Neuron (in vitro differentiated cells): ENCODE measurements at regions not wholly inside any gene's neighbourhood (a gene's known extent, or its start where the extent isn't known, plus 50 kb on each side); places are given as distances from the start of the nearest gene placed in this dataset.
"Not testable (repeated sequence)": the region's sequence is repeated elsewhere in the genome, so short reads cannot be mapped to it uniquely, and the experiment has no call there.

Source experiments
- H2AFZ ChIP-seq: one replicate; pipeline ENCODE4 v1.6.1; 2013; ENCODE audit warnings: low read depth, mild to moderate bottlenecking, inconsistent platforms, low read length, moderate library complexity
- H3K27me3 ChIP-seq: one replicate; pipeline ENCODE4 v1.6.1; 2013; ENCODE audit warnings: low read length; ENCODE audit not compliant: insufficient read depth
- H3K36me3 ChIP-seq: one replicate; pipeline ENCODE4 v1.6.1; 2013; ENCODE audit warnings: low read length; ENCODE audit not compliant: insufficient read depth
- H3K4me1 ChIP-seq: one replicate; pipeline ENCODE4 v1.6.1; 2013; ENCODE audit warnings: low read length; ENCODE audit not compliant: insufficient read depth
- H3K4me3 ChIP-seq: 2 replicates; pipeline ENCODE4 v1.5.1; 2013; ENCODE audit warnings: mild to moderate bottlenecking, low read length, moderate library complexity
- H3K9me3 ChIP-seq: one replicate; pipeline ENCODE4 v1.6.1; 2013; ENCODE audit warnings: low read length

DNA sequence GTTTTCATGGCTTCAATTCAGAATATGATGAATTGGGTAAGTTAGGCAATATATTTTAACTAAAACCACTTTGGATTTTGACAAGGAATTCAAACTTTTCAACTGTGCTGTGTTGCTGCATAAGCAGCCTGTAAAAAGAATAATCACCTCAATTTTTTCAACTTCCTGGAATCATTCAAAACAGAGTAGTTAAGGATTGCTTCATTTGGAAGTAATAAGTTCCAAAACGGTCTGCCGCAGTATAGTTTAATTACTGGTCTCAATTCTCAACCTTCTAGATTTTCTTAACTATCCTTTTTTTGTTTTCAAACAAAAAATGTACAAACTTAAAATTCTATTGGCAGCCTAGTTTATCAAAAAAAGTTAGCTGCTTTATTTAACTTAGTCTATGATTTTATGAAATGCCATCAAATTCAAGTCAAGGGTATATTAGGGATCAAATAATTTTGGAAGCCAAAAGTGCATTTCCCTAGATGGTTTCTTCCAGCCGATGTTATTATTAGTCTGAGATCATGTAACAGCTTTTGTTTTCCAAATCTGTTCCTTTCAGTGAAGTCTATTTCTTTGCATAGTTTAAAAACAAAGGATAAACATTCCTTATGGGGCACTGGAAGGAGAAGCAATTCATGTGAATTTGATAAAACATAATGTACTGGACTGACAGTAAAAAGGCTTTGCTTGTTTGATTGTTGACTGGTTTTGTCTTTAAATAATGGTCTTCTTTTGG, 76.1 kb upstream of the ETAA1 start:
- Histone ChIP-seq H3K27me3 (no peaks in the 10 kb centered on the region), H3K4me1 (peaks cover 3% of the 10 kb centered on the region), H2AFZ (no peak overlapping the region), H3K9me3 (no peaks in the 10 kb centered on the region), H3K36me3 (no peaks in the 10 kb centered on the region), H3K4me3 (no peak overlapping the region)

DNA sequence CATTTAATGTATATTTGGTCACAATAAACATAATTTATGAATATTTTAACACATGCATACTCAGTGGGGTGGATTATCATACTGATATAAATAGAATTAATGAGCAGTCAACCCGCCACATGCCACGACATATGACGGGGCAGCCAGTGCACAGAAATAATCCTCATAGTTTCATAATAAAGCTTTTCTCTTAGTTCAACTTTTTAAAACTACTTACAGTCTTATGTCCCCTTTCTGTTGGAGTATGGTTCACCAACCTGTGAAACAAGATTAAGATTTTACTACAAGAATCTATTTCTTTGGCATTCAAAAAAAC, 75.6 kb upstream of the ETAA1 start:
- no peak overlapping the region for H2AFZ ChIP-seq

DNA sequence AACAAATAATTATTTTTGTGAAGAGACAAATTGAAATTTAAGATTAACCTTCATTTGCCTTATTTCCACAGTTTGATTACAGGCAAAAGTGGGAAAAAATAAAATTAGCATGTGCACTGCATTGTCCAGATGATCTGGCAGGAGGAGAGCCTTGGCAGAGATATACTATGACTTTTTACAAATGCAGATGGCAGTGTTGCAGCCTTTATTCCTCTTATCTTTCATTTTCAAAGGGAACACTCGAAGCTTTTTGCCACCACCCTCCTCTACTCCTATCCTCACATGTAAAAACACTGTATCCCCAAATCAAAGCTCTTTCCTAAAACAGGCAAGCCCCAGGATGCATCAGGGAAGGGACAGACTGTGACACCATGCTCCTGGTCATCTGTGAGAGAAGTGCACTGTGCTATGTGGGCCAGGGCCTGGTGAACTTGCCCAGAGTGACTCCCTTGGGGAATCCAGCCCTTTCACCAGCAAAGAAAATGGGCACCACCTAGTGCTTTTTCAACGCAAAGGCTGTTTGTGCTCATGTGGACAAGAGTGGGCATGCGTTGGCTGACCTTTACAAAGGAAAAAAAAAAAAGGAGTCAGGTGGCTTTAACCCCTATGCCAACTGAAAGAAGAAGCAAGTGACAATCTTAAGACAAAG, 74.7 kb upstream of the ETAA1 start:
- H2AFZ ChIP-seq, result no peak overlapping the region
- H3K4me1 ChIP-seq, result peaks cover 3% of the 10 kb centered on the region
- no peak overlapping the region for H3K4me3 ChIP-seq
- H3K27me3 ChIP-seq, result no peaks in the 10 kb centered on the region
- H3K9me3 ChIP-seq, result no peaks in the 10 kb centered on the region
- H3K36me3 ChIP-seq, result no peaks in the 10 kb centered on the region

More for the DNA sequence above, 75.6 kb upstream of the ETAA1 start:
- Histone ChIP-seq H3K9me3 (no peaks in the 10 kb centered on the region), H3K4me1 (peaks cover 3% of the 10 kb centered on the region), H3K27me3 (no peaks in the 10 kb centered on the region), H3K36me3 (no peaks in the 10 kb centered on the region), H3K4me3 (no peak overlapping the region)

DNA sequence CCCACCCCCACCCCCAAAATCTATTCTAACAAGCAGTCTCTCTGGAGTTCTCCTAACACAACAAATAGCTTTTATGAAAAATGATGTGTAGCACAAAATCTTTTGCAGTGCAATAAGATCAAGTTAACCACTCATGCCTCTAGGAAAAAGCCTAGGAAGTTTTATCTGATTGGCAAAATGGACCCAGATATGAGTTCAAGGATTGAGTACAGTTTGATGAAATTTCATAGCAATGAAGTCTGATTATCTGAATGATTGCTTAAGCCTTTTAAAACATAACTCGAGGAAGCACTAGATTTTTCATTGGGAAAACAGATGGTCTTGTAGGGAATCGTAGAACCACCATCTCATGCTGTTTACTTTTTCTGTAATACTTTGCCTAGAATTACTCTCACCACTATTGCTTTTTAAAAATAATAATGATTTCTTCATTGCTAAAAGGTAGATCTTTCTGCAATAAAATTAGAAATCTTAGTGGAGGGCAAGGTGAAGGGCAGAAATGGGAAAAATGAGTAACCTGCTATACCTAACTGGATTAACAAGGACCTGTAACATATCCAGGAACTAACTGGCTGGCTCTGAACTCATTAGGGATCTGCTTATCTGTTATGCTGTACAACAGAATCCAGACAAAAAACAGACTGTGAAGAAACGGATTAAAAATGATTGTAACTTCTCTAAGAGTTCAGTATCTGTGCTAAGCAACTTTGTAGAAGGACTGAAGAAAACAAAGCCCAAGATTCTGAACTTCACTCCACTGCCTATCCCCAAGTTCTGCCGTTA, 73.7 kb upstream of the ETAA1 start:
- H3K4me3 ChIP-seq, result no peak overlapping the region
- H3K36me3 ChIP-seq, result no peaks in the 10 kb centered on the region
- H3K27me3 ChIP-seq, result no peaks in the 10 kb centered on the region
- peaks cover 3% of the 10 kb centered on the region for H3K4me1 ChIP-seq
- no peak overlapping the region for H2AFZ ChIP-seq
- H3K9me3 ChIP-seq, result no peaks in the 10 kb centered on the region

GRCh38 chr2:67329513-67329912, 67.6 kb upstream of the ETAA1 start:
- Histone ChIP-seq H3K4me1 (no peaks in the 10 kb centered on the region), H3K9me3 (no peaks in the 10 kb centered on the region), H3K36me3 (no peaks in the 10 kb centered on the region), H3K4me3 (no peak overlapping the region), H2AFZ (no peak overlapping the region), H3K27me3 (no peaks in the 10 kb centered on the region)

GRCh38 chr2:67329951-67330350, 67.2 kb upstream of the ETAA1 start:
- H2AFZ ChIP-seq, result no peak overlapping the region
- no peaks in the 10 kb centered on the region for H3K27me3 ChIP-seq
- no peaks in the 10 kb centered on the region for H3K4me1 ChIP-seq
- no peaks in the 10 kb centered on the region for H3K9me3 ChIP-seq
- H3K36me3 ChIP-seq, result no peaks in the 10 kb centered on the region
- H3K4me3 ChIP-seq, result no peak overlapping the region

DNA sequence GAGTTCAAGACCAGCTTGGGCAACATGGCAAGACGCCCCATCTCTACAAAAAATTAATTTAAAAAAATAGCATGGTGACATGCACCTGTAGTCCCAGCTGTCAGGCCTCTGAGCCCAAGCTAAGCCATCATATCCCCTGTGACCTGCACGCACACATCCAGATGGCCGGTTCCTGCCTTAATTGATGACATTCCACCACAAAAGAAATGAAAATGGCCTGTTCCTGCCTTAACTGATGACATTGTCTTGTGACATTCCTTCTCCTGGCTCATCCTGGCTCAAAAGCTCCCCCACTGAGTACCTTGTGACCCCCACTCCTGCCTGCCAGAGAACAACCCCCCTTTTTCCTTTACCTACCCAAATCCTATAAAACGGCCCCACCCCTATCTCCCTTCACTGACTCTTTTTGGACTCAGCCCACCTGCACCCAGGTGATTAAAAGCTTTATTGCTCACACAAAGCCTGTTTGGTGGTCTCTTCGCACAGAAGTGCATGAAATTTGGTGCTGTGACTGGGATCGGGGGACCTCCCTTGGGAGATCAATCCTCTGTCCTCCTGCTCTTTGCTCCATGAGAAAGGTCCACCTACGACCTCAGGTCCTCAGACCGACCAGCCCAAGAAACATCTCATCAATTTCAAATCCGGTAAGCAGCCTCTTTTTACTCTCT, 65.6 kb upstream of the ETAA1 start:
- H3K4me1 ChIP-seq, H3K27me3 ChIP-seq, H3K9me3 ChIP-seq, H3K4me3 ChIP-seq, H3K36me3 ChIP-seq, H2AFZ ChIP-seq: not testable (repeated sequence)

DNA sequence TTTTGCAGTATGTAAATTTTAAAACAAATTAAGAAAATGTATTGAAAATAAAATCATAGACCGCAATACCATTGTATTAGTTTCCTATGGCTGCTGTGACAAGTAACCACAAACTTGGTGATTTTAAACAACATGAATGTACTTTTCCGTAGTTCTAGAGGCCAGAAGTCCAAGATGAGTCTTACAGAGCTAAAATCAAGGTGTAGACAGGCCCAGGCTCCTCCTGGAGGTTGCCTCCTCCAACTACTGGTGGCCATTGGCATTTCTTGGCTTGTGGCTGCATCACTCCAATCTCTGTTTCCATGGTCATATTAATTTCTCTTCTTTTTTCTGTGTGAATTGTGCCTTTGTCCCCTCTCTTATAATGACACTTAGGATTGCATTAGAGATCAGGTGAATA, 59.2 kb upstream of the ETAA1 start:
- Histone ChIP-seq H2AFZ (no peak overlapping the region), H3K36me3 (no peaks in the 10 kb centered on the region), H3K4me1 (no peaks in the 10 kb centered on the region), H3K27me3 (no peaks in the 10 kb centered on the region), H3K9me3 (no peaks in the 10 kb centered on the region), H3K4me3 (no peak overlapping the region)

DNA sequence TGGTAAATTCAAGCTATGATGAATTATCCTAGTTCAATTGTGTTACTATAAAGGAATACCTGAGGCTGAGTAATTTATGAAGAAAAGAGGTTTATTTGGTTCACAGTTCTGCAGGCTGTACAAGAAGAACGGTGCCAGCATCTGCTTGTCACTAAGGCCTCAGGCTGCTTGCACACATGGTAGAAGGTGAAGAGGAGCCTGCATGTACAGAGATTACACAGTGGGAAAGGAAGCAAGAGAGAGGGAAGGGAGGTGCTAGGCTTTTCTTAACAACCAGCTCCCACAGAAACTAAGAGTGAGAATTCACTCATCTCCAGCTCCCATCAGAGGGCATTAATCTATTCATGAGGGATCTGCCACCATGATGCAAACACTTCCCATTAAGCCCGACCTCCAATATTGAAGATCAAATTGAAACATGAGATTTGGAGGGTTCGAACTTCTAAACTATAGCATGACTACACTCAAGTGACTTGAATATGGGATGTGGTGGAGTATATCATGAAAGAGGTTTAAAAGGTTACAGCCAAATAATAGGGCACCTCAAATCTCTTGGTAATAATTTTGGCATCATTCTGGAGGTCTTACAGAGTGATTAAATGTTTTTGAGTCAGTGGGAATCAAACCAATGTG, 58.4 kb upstream of the ETAA1 start:
- Histone ChIP-seq H3K9me3 (no peaks in the 10 kb centered on the region), H3K27me3 (no peaks in the 10 kb centered on the region), H3K4me3 (no peak overlapping the region), H3K36me3 (no peaks in the 10 kb centered on the region), H3K4me1 (no peaks in the 10 kb centered on the region), H2AFZ (no peak overlapping the region)

DNA sequence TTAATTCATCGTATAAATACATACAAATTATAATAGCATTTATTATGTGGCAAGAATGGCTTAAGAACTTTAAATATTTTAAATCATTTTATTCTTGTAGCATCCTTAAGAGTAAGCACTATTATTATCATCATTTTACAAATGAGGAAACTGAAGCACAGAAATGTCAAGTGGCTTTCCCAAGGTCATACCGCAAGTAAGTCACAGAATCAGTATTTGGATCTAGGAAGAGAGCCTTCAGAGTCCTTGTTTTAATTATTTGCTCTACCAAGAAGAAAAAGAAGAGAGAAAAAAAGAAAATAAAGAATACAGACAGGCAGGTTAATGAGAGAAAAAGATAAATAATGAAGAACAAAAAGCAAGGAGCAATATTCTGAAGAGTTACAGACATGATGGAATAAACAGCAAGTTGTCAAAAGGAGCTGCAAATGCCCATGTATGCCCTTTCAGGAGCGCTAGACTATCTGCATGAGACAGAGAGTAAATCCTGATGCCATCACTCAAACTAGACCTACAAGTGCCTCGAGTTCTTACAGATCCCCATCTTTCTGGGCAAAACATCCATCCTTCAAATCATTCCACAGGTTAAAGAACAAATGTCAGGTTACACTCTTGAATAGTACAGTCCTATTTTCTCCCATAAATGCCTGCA, 57.8 kb upstream of the ETAA1 start:
- Histone ChIP-seq H3K27me3 (no peaks in the 10 kb centered on the region), H3K9me3 (no peaks in the 10 kb centered on the region), H3K4me1 (no peaks in the 10 kb centered on the region), H3K36me3 (no peaks in the 10 kb centered on the region), H2AFZ (no peak overlapping the region), H3K4me3 (no peak overlapping the region)

GRCh38 chr2:67340133-67341011, 56.8 kb upstream of the ETAA1 start:
- H3K4me1 ChIP-seq, result no peaks in the 10 kb centered on the region
- no peaks in the 10 kb centered on the region for H3K27me3 ChIP-seq
- H3K4me3 ChIP-seq, result no peak overlapping the region
- no peaks in the 10 kb centered on the region for H3K36me3 ChIP-seq
- no peak overlapping the region for H2AFZ ChIP-seq
- H3K9me3 ChIP-seq, result no peaks in the 10 kb centered on the region

DNA sequence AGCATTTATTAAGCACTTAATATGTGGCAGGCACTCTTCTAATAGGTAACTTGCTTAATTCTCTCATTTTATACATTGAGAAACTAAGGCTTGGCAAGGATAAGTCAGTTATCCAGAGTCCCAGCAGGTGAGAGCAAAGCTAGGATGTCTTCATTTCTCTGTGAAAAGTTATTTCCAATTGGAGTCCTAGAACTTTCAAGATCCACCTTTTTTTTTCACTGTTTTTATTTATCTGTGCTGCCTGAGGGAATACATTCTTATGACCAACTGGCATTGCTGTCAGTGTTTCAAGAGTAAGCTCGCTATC, 56.2 kb upstream of the ETAA1 start:
- H2AFZ ChIP-seq, result no peak overlapping the region
- H3K36me3 ChIP-seq, result no peaks in the 10 kb centered on the region

More for the DNA sequence above, 56.2 kb upstream of the ETAA1 start:
- Histone ChIP-seq H3K4me1 (no peaks in the 10 kb centered on the region), H3K9me3 (no peaks in the 10 kb centered on the region), H3K4me3 (no peak overlapping the region), H3K27me3 (no peaks in the 10 kb centered on the region)
